ENCODE measurements at regions not wholly inside any gene's neighbourhood (a gene's known extent, or its start where the extent isn't known, plus 50 kb on each side); places are given as distances from the start of the nearest gene placed in this dataset.

GRCh38 chr9:93776873-93777272 is 178.3 kb downstream of the BARX1 start:
- TF ChIP-seq CTCF (IDR thresholded peaks at IDR 0.05) (no peak), POLR2A (IDR thresholded peaks at IDR 0.05) (no peak)
